ENCODE measurements at regions not wholly inside any gene's neighbourhood (a gene's known extent, or its start where the extent isn't known, plus 50 kb on each side); places are given as distances from the start of the nearest gene placed in this dataset.

GRCh38 chr4:151568966-151569365, 160.0 kb downstream of the FHIP1A start:
- POLR2A ChIA-PET = no interaction called here
- H3K36me3 ChIP-seq (ENCODE audit: control insufficient read depth in 1 of 2, insufficient read depth in 2 of 2, low read length in 2 of 2) = no peaks in the 10 kb centered on the region
- H3K27ac ChIP-seq (ENCODE audit: low read depth, low read length) = no peak overlapping the region
- no peaks in the 10 kb centered on the region for H3K9me2 ChIP-seq (ENCODE audit: insufficient read depth)
- intact Hi-C loops (cut with micrococcal nuclease) = no loop called here
- no peaks in the 10 kb centered on the region for H3K27me3 ChIP-seq (ENCODE audit: insufficient read depth, low read length)
- RAD21 ChIA-PET (ENCODE audit: low non-redundant PET in 1 of 2, low total read pairs in 2 of 2, uncharacterized antibody in 2 of 2, unreplicated experiment in 2 of 2) = no interaction called here
- H3K9ac ChIP-seq (ENCODE audit: low read length) = no peak overlapping the region
- no peak for ATAC-seq
- no peak overlapping the region for H3K4me2 ChIP-seq (ENCODE audit: low read length)
- H3K4me1 ChIP-seq (ENCODE audit: control insufficient read depth in 1 of 2, insufficient read depth in 2 of 2, low read length in 2 of 2) = peaks cover 0 to 3% of the 10 kb centered on the region in 2 experiments; a peak in 1 of 4 replicates
- no peak overlapping the region for H3K4me3 ChIP-seq (replicated peaks in 1 of 2; ENCODE audit: low read depth in 1 of 2, low read length in 2 of 2)
- CTCF ChIA-PET = no interaction called here
- no peaks in the 10 kb centered on the region for H4K20me1 ChIP-seq (ENCODE audit: insufficient read depth)
- no peaks in the 10 kb centered on the region for H3K9me3 ChIP-seq (ENCODE audit: control insufficient read depth in 1 of 2, insufficient read depth in 1 of 2, low read depth in 1 of 2, low read length in 2 of 2)
- no peak overlapping the region for H2AFZ ChIP-seq (ENCODE audit: low read depth, low read length, poor library complexity, severe bottlenecking)
- TF ChIP-seq SIN3A (IDR thresholded peaks at IDR 0.05; ENCODE audit: low read depth) (no peak), ZNF274 (IDR thresholded peaks at IDR 0.05; ENCODE audit: low read depth, low read length) (no peak), SP1 (IDR thresholded peaks at IDR 0.05; ENCODE audit: low read depth) (no peak), YY1 (IDR thresholded peaks at IDR 0.05; ENCODE audit: extremely low read depth, insufficient replicate concordance, low read depth, low read length) (no peak)
- no peaks in the 10 kb centered on the region for H3K79me2 ChIP-seq (ENCODE audit: insufficient read depth, low read length)
- no TSS peak for BruUV-seq (replicated peaks)
- no peak for DNase-seq (ENCODE audit: low read depth, low spot score)

DNA sequence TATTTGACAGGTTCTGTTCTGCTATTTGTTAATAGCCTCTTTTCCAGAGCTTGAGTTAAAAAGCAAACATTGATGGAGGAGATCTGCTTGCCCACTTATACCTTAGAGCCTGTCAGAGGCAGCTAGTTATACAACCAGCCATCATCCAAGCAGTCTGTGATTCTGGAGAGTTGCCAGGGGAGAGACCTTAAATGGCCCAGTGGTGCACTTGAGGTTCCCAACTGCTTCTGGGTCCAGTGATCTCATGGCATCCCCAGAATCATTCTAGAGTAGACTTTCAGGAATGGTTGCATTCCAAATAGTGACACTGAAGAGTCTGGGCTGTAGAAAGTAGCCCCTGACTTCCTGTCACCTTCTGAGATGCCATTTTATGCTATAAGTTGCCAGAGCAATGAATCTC, 160.7 kb downstream of the FHIP1A start:
- no peaks in the 10 kb centered on the region for H3K9me2 ChIP-seq (ENCODE audit: insufficient read depth)
- H2AFZ ChIP-seq (ENCODE audit: low read depth, low read length, poor library complexity, severe bottlenecking) = no peak overlapping the region
- CTCF ChIA-PET = no interaction called here
- POLR2A ChIA-PET = no interaction called here
- H4K20me1 ChIP-seq (ENCODE audit: insufficient read depth) = no peaks in the 10 kb centered on the region
- no peak overlapping the region for H3K4me2 ChIP-seq (ENCODE audit: low read length)
- H3K27me3 ChIP-seq (ENCODE audit: insufficient read depth, low read length) = no peaks in the 10 kb centered on the region
- no peaks in the 10 kb centered on the region for H3K36me3 ChIP-seq (ENCODE audit: control insufficient read depth in 1 of 2, insufficient read depth in 2 of 2, low read length in 2 of 2)
- DNase-seq (ENCODE audit: low read depth, low spot score) (no peak), ATAC-seq (no peak)
- H3K27ac ChIP-seq (ENCODE audit: low read depth, low read length) = no peak overlapping the region
- TF ChIP-seq ZBTB33 (IDR thresholded peaks at IDR 0.05; ENCODE audit: extremely low read depth, insufficient replicate concordance, low read length) (no peak), EGR1 (IDR thresholded peaks at IDR 0.05; ENCODE audit: low read depth) (no peak), CBX3 (IDR thresholded peaks at IDR 0.05; ENCODE audit: low read depth) (no peak), EZH2phosphoT487 (IDR thresholded peaks at IDR 0.05; ENCODE audit: borderline replicate concordance) (no peak), ELF1 (IDR thresholded peaks at IDR 0.05; ENCODE audit: borderline replicate concordance, low read depth) (no peak), JUND (IDR thresholded peaks at IDR 0.05) (no peak)
- no peaks in the 10 kb centered on the region for H3K79me2 ChIP-seq (ENCODE audit: insufficient read depth, low read length)
- H3K4me1 ChIP-seq (ENCODE audit: control insufficient read depth in 1 of 2, insufficient read depth in 2 of 2, low read length in 2 of 2) = peaks cover 0 to 5% of the 10 kb centered on the region in 2 experiments; a peak in 1 of 4 replicates
- no peaks in the 10 kb centered on the region for H3K9me3 ChIP-seq (ENCODE audit: control insufficient read depth in 1 of 2, insufficient read depth in 1 of 2, low read depth in 1 of 2, low read length in 2 of 2)
- no TSS peak for BruUV-seq (replicated peaks)
- intact Hi-C loops (cut with micrococcal nuclease) = no loop called here
- RAD21 ChIA-PET (ENCODE audit: low non-redundant PET in 1 of 2, low total read pairs in 2 of 2, uncharacterized antibody in 2 of 2, unreplicated experiment in 2 of 2) = no interaction called here
- H3K4me3 ChIP-seq (replicated peaks in 1 of 2; ENCODE audit: low read depth in 1 of 2, low read length in 2 of 2) = no peak overlapping the region
- no peak overlapping the region for H3K9ac ChIP-seq (ENCODE audit: low read length)
